Activated CD8-positive, alpha-beta T cell treated with anti-CD3 and anti-CD28 coated beads for 36 hours (primary cell): ENCODE measurements at regions not wholly inside any gene's neighbourhood (a gene's known extent, or its start where the extent isn't known, plus 50 kb on each side); places are given as distances from the start of the nearest gene placed in this dataset.

Experiments
- ATAC-seq: fragments of 200-7000 bp; cut with Tn5 transposase; one replicate; pipeline ENCODE4 v1.10.0; 2021; ENCODE audit warnings: mild to moderate bottlenecking, moderate library complexity
- CTCF ChIA-PET: fragments of 350-600 bp; sonication (Branson Sonifier 250); formaldehyde crosslinking; loops from one replicate; lab custom pipeline; 2021; ENCODE audit warnings: antibody characterized with exemption; lab: Charles Lee
- POLR2A ChIA-PET: fragments of 350-600 bp; sonication (Branson Sonifier 250); formaldehyde crosslinking; loops from one replicate; lab custom pipeline; 2021; ENCODE audit warnings: antibody characterized with exemption; lab: Charles Lee
- DNase-seq: peaks from one replicate; pipeline ENCODE4 v3.0.0-alpha.2; 2020
- H3K27ac Mint-ChIP-seq: one replicate; pipeline ENCODE4 v1.8.0; 2021; ENCODE audit warnings: mild to moderate bottlenecking, mixed read lengths
- H3K27me3 Mint-ChIP-seq: one replicate; pipeline ENCODE4 v1.8.0; 2021; ENCODE audit warnings: mixed read lengths
- H3K36me3 Mint-ChIP-seq: one replicate; pipeline ENCODE4 v1.8.0; 2021; ENCODE audit warnings: low read depth, mixed read lengths
- H3K4me1 Mint-ChIP-seq: one replicate; pipeline ENCODE4 v1.8.0; 2021; ENCODE audit warnings: low read depth, mixed read lengths
- H3K4me3 Mint-ChIP-seq: one replicate; pipeline ENCODE4 v1.8.0; 2021; ENCODE audit warnings: mild to moderate bottlenecking, moderate library complexity, mixed read lengths
- H3K9me3 Mint-ChIP-seq: one replicate; pipeline ENCODE4 v1.8.0; 2021; ENCODE audit warnings: mixed read lengths
- CTCF ChIP-seq: fragments of 200-600 bp; IDR thresholded peaks from one replicate; pipeline ENCODE4 v1.8.0; 2022; ENCODE audit warnings: antibody characterized with exemption, mild to moderate bottlenecking
- intact Hi-C: fragments of 100-400 bp; cut with micrococcal nuclease; formaldehyde crosslinking; loops from one replicate; pipeline ENCODE4 v1.10.0; 2022

DNA sequence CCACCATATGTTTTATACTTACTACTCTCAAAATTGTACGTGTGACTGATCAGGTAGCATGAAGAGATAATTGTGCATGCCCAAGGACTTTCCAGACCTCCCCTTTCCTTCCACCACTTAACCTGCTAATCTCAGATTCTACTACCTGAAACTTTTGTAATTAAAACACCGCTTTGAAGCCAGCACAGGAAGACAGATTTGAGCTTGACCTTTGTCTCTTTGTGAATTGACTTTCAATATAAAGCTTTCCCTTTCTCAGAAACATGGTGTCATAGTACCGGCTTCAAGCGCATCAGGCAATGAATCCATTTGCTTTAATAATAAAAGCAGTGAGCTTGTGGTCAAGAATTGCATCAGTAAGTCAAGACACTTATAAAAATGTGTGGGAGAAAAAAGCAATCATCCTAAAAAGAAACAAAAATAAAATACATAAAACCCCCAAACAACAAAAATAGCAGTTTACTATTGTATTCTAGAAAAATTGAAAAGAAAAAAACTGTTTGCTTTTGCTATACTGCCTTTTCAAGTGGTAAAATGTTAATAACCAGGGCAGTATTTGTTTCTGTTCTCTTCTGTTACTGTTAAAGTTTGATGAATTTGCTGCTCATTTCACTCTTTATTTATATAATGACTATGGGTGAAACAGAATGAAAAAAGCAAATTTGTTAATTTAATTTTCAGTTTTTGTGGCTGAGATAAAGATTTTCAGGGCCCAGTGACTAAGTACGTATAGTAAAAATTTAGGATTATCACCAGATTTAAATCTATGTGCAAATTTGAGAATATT, 2075.3 kb downstream of the PCDH9 start:
- POLR2A ChIA-PET = no interaction called here
- Mint-ChIP-seq H3K4me3 (no peak overlapping the region), H3K27me3 (no peaks in the 10 kb centered on the region), H3K9me3 (peaks cover 14% of the 10 kb centered on the region), H3K4me1 (no peaks in the 10 kb centered on the region), H3K36me3 (no peaks in the 10 kb centered on the region), H3K27ac (no peak overlapping the region)
- DNase-seq = no peak
- CTCF ChIA-PET = no interaction called here
- intact Hi-C loops = no loop called here
- ATAC-seq = no peak
- no peak for TF ChIP-seq CTCF

DNA sequence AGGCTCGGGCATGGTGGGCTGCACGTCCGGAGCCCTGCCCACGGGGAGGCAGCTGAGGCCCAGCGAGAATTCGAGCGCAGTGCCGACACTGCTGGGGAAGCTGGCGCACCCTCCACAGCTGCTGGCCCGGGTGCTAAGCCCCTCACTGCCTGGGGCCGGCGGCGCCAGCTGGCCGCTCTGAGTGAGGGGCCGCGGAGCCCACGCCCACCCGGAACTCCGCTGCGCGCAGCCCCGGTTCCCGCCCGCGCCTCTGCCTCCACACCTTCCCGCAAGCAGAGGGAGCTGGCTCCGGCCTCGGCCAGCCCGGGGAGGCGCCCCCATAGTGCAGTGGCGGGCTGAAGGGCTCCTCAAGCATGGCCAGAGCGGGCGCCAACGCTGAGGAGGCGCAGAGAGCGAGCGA, 2080.4 kb downstream of the PCDH9 start:
- no peak for ATAC-seq
- no peak overlapping the region for H3K27ac Mint-ChIP-seq

GRCh38 chr13:65143920-65144319, 2086.2 kb downstream of the PCDH9 start:
- Mint-ChIP-seq H3K36me3 (no peaks in the 10 kb centered on the region), H3K4me3 (no peak overlapping the region), H3K4me1 (no peaks in the 10 kb centered on the region), H3K9me3 (peaks cover 10% of the 10 kb centered on the region), H3K27me3 (no peaks in the 10 kb centered on the region), H3K27ac (no peak overlapping the region)
- POLR2A ChIA-PET = no interaction called here
- DNase-seq (no peak), ATAC-seq (no peak)
- no peak for TF ChIP-seq CTCF
- intact Hi-C loops = no loop called here
- CTCF ChIA-PET = no interaction called here

More for the DNA sequence above, 2080.4 kb downstream of the PCDH9 start:
- H3K36me3 Mint-ChIP-seq = no peaks in the 10 kb centered on the region
- ChIA-PET CTCF (no interaction called here), POLR2A (no interaction called here)
- H3K4me3 Mint-ChIP-seq = no peak overlapping the region
- no peaks in the 10 kb centered on the region for H3K4me1 Mint-ChIP-seq
- intact Hi-C loops = no loop called here
- H3K9me3 Mint-ChIP-seq = peaks cover 19% of the 10 kb centered on the region
- DNase-seq = no peak
- TF ChIP-seq CTCF = no peak
- no peaks in the 10 kb centered on the region for H3K27me3 Mint-ChIP-seq

GRCh38 chr13:65133094-65133493, 2097.0 kb downstream of the PCDH9 start:
- ChIA-PET POLR2A (no interaction called here), CTCF (no interaction called here)
- ATAC-seq = no peak
- no peak for DNase-seq
- no peaks in the 10 kb centered on the region for H3K4me1 Mint-ChIP-seq
- no peak overlapping the region for H3K27ac Mint-ChIP-seq
- TF ChIP-seq CTCF = no peak
- peaks cover 10% of the 10 kb centered on the region for H3K9me3 Mint-ChIP-seq
- H3K27me3 Mint-ChIP-seq = no peaks in the 10 kb centered on the region
- intact Hi-C loops = no loop called here
- H3K4me3 Mint-ChIP-seq = no peak overlapping the region
- no peaks in the 10 kb centered on the region for H3K36me3 Mint-ChIP-seq

DNA sequence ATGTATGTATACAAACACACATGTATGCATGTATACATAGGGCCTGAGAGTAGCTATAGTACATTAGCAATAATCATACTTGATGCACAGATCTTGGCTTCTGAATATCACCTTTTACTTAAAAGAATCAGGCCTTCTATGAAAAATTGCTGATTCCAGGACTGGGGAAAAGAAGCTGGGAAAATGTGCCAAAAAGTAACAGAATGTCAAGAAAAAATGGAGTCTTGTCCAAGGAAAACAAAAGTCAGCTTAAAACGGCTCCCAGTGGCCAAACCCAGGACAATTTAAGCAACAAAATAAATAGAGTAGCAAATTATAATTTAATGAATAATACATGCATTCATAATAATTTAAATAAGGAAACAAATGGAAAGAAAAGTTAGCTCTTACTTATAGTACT, 2104.9 kb downstream of the PCDH9 start:
- no peaks in the 10 kb centered on the region for H3K27me3 Mint-ChIP-seq
- CTCF ChIA-PET = no interaction called here
- peaks cover 10% of the 10 kb centered on the region for H3K9me3 Mint-ChIP-seq
- TF ChIP-seq CTCF = no peak
- intact Hi-C loops = no loop called here
- H3K4me1 Mint-ChIP-seq = no peaks in the 10 kb centered on the region
- POLR2A ChIA-PET = interaction anchor here (0.6 kb wide), 1 partner anchor 218 kb away, joined by 3 read pairs; no protein-coding TSS in a partner anchor
- DNase-seq (no peak), ATAC-seq (no peak)
- no peaks in the 10 kb centered on the region for H3K36me3 Mint-ChIP-seq
- no peak overlapping the region for H3K27ac Mint-ChIP-seq
- no peak overlapping the region for H3K4me3 Mint-ChIP-seq
